AG04449 (cell line): ENCODE measurements at regions not wholly inside any gene's neighbourhood (a gene's known extent, or its start where the extent isn't known, plus 50 kb on each side); places are given as distances from the start of the nearest gene placed in this dataset.

Experiments used
- CTCF ChIA-PET: fragments of 350-600 bp; formaldehyde crosslinking; extraction: SDS; loops from one replicate; lab custom pipeline; 2021; ENCODE audit warnings: antibody characterized with exemption; lab: Yijun Ruan, JAX
- POLR2A ChIA-PET: fragments of 400-600, 350-600 bp; formaldehyde crosslinking; extraction: SDS; loops from one replicate; lab custom pipeline; 2020; ENCODE audit warnings: antibody characterized with exemption, inconsistent platforms; lab: Yijun Ruan, JAX
- DNase-seq: peaks from one replicate; pipeline ENCODE4 v3.0.0-alpha.2; 2010; ENCODE audit warnings: low read depth, low spot score
- H3K4me3 ChIP-seq: 2 replicates; pipeline ENCODE4 v1.5.1; 2011; ENCODE audit warnings: low read depth, mild to moderate bottlenecking, control low read depth, low read length
- TF ChIP-seq, protein P1 (sequence below): IDR thresholded peaks from one replicate; pipeline ENCODE4 v1.5.1; 2011; ENCODE audit warnings: mild to moderate bottlenecking, moderate library complexity, low read length, control low read depth, inconsistent platforms; ENCODE audit not compliant: insufficient read depth; ENCODE audit errors: missing control alignments

DNA sequence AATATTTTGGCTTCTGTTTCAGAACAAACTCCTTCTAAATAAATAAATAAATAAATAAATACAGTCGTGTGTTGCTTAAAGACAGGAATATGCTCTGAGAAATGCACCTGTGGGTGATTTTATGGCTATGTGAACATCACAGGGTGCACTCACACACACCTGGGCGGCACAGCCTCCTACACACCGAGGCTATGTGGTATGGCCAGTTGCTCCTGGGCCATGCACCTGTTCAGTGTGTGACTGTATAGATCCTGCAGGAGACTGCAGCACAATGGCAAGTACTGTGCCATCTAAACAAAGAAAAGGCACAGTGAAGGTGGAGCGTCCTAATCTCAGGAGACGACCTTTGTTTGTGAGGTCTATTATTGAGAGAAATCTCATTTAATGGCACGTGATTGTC is 1281.1 kb downstream of the TBC1D22A start:
- DNase-seq = no peak
- CTCF ChIA-PET = no interaction called here
- H3K4me3 ChIP-seq = no peak overlapping the region

DNA sequence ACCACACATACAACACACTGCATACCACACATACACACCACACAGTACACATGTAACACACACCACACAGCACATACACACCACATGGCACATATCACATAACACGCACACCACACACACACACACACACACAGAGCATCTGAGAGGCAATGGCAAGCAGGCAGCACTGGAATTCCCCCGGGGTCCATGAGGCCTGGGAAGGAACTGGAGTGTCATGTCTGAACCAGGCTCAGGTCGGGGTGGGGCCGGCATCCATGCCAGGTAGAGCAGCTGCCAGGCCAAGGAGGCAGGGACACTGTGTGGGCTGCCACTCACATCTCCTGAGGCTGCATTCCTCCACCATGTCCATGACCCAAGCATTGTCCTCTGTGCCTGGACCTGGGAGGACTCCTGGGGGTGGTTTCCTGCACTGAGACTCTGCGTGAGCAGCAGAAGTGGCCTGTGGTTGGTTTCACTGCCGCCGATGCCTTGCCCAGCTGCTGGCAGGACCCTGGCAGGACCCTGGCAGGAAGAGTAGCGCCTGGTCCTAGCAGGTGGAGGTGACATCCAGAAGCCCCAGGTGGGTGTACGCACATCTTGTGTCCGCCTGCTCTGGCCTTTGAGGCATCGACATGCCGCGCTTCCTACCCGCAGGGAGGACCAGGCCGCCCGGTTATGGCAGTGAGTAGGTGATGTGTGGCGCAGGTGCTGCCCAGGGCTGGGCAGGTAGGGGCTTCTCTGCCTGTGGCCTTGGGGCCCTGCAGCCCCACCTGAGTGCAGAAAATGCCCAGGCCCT is 1280.4 kb downstream of the TBC1D22A start:
- CTCF ChIA-PET = no interaction called here
- TF ChIP-seq, protein P1, sequence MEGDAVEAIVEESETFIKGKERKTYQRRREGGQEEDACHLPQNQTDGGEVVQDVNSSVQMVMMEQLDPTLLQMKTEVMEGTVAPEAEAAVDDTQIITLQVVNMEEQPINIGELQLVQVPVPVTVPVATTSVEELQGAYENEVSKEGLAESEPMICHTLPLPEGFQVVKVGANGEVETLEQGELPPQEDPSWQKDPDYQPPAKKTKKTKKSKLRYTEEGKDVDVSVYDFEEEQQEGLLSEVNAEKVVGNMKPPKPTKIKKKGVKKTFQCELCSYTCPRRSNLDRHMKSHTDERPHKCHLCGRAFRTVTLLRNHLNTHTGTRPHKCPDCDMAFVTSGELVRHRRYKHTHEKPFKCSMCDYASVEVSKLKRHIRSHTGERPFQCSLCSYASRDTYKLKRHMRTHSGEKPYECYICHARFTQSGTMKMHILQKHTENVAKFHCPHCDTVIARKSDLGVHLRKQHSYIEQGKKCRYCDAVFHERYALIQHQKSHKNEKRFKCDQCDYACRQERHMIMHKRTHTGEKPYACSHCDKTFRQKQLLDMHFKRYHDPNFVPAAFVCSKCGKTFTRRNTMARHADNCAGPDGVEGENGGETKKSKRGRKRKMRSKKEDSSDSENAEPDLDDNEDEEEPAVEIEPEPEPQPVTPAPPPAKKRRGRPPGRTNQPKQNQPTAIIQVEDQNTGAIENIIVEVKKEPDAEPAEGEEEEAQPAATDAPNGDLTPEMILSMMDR = no peak
- H3K4me3 ChIP-seq = no peak overlapping the region
- no peak for DNase-seq
- POLR2A ChIA-PET = no interaction called here

More for the DNA sequence above, 1281.1 kb downstream of the TBC1D22A start:
- POLR2A ChIA-PET = no interaction called here
- TF ChIP-seq, protein P1 = no peak

GRCh38 chr22:48039326-48039725 is 1276.9 kb downstream of the TBC1D22A start:
- TF ChIP-seq, protein P1 = no peak
- ChIA-PET POLR2A (no interaction called here), CTCF (no interaction called here)
- no peak overlapping the region for H3K4me3 ChIP-seq
- no peak for DNase-seq

- DNase-seq = no peak
- POLR2A ChIA-PET = no interaction called here
- TF ChIP-seq, protein P1 = no peak
- no peak overlapping the region for H3K4me3 ChIP-seq
- CTCF ChIA-PET = no interaction called here
Observed at GRCh38 chr22:48037618-48038017, 1275.2 kb downstream of the TBC1D22A start.

- TF ChIP-seq, protein P1 = no peak
- no peak for DNase-seq
- POLR2A ChIA-PET = no interaction called here
- CTCF ChIA-PET = no interaction called here
- H3K4me3 ChIP-seq = no peak overlapping the region
Observed at GRCh38 chr22:48035897-48036296, 1273.4 kb downstream of the TBC1D22A start.

- TF ChIP-seq, protein P1 = no peak
- POLR2A ChIA-PET = no interaction called here
- DNase-seq = no peak
- H3K4me3 ChIP-seq = no peak overlapping the region
- CTCF ChIA-PET = no interaction called here
Observed at GRCh38 chr22:48031589-48031988, 1269.1 kb downstream of the TBC1D22A start.
